Trophoblast cell (in vitro differentiated cells and primary cell): ENCODE measurements at regions not wholly inside any gene's neighbourhood (a gene's known extent, or its start where the extent isn't known, plus 50 kb on each side); places are given as distances from the start of the nearest gene placed in this dataset.

Experiments
- DNase-seq, 2 donors: peaks; one replicate each; pipeline ENCODE4 v3.0.0-alpha.2; 2016
- H2AFZ ChIP-seq: 2 replicates; pipeline ENCODE4 v1.6.1; 2013; ENCODE audit warnings: low read length, moderate library complexity, mild to moderate bottlenecking; ENCODE audit not compliant: insufficient read depth, poor library complexity
- H2AK5ac ChIP-seq: 2 replicates; pipeline ENCODE4 v1.6.1; 2013; ENCODE audit warnings: mild to moderate bottlenecking, low read length
- H2BK120ac ChIP-seq: 2 replicates; pipeline ENCODE4 v1.6.1; 2013; ENCODE audit warnings: low read length, mild to moderate bottlenecking, moderate library complexity; ENCODE audit not compliant: insufficient read depth, poor library complexity
- H2BK12ac ChIP-seq: 2 replicates; pipeline ENCODE4 v1.6.1; 2013; ENCODE audit warnings: mild to moderate bottlenecking, low read length, moderate library complexity
- H2BK5ac ChIP-seq: 2 replicates; pipeline ENCODE4 v1.6.1; 2013; ENCODE audit warnings: low read length, low read depth, moderate library complexity, mild to moderate bottlenecking; ENCODE audit not compliant: poor library complexity
- H3K14ac ChIP-seq: 2 replicates; pipeline ENCODE4 v1.6.1; 2013; ENCODE audit warnings: mild to moderate bottlenecking, low read length
- H3K18ac ChIP-seq: 2 replicates; pipeline ENCODE4 v1.6.1; 2013; ENCODE audit warnings: mild to moderate bottlenecking, low read length
- H3K23ac ChIP-seq: 2 replicates; pipeline ENCODE4 v1.6.1; 2013; ENCODE audit warnings: low read length
- H3K27ac ChIP-seq: 2 replicates; pipeline ENCODE4 v1.5.1; 2013; ENCODE audit warnings: low read depth, mild to moderate bottlenecking, inconsistent platforms, low read length, moderate library complexity
- H3K27me3 ChIP-seq: 2 replicates; pipeline ENCODE4 v1.6.1; 2013; ENCODE audit warnings: inconsistent platforms, mild to moderate bottlenecking, low read length, moderate library complexity; ENCODE audit not compliant: insufficient read depth
- H3K36me3 ChIP-seq, 2 experiments: 1 replicate in 1 of 2; 2 replicates in 1 of 2; pipeline ENCODE4 v1.6.1; 2013; ENCODE audit warnings: low read length in 2 of 2, mild to moderate bottlenecking in 2 of 2, moderate library complexity in 1 of 2; ENCODE audit not compliant: insufficient read depth in 2 of 2, control insufficient read depth in 1 of 2
- H3K4ac ChIP-seq: 2 replicates; pipeline ENCODE4 v1.6.1; 2013; ENCODE audit warnings: low read depth, mild to moderate bottlenecking, low read length, moderate library complexity
- H3K4me1 ChIP-seq, 2 experiments: 1 replicate in 1 of 2; 2 replicates in 1 of 2; pipeline ENCODE4 v1.6.1; 2013; ENCODE audit warnings: low read length in 2 of 2, mild to moderate bottlenecking in 2 of 2, moderate library complexity in 1 of 2; ENCODE audit not compliant: insufficient read depth in 2 of 2, control insufficient read depth in 1 of 2
- H3K4me2 ChIP-seq: 2 replicates; pipeline ENCODE4 v1.6.1; 2013; ENCODE audit warnings: inconsistent platforms, mild to moderate bottlenecking, low read length, moderate library complexity
- H3K4me3 ChIP-seq: 2 replicates; pipeline ENCODE4 v1.5.1; 2013; ENCODE audit warnings: mild to moderate bottlenecking, low read depth, low read length, inconsistent platforms
- H3K79me1 ChIP-seq: one replicate; pipeline ENCODE4 v1.6.1; 2013; ENCODE audit warnings: low read length
- H3K79me2 ChIP-seq: 2 replicates; pipeline ENCODE4 v1.6.1; 2013; ENCODE audit warnings: low read length, mild to moderate bottlenecking; ENCODE audit not compliant: control insufficient read depth, insufficient read depth, poor library complexity
- H3K9ac ChIP-seq: 2 replicates; pipeline ENCODE4 v1.6.1; 2013; ENCODE audit warnings: mild to moderate bottlenecking, low read length
- H3K9me3 ChIP-seq: 2 replicates; pipeline ENCODE4 v1.6.1; 2013; ENCODE audit warnings: low read depth, mild to moderate bottlenecking, control low read depth, inconsistent platforms, low read length; ENCODE audit not compliant: insufficient read depth
- H4K12ac ChIP-seq: 2 replicates; pipeline ENCODE4 v1.6.1; 2013; ENCODE audit warnings: low read depth, mild to moderate bottlenecking, low read length, moderate library complexity
- H4K8ac ChIP-seq: 2 replicates; pipeline ENCODE4 v1.6.1; 2013; ENCODE audit warnings: low read depth, mild to moderate bottlenecking, low read length, moderate library complexity
- H4K91ac ChIP-seq: one replicate; pipeline ENCODE4 v1.6.1; 2013; ENCODE audit warnings: low read depth, mild to moderate bottlenecking, low read length, moderate library complexity
- WGBS: extraction: QIAGEN DNeasy Blood & Tissue Kit; methylation state at CpG from one replicate; pipeline ENCODE4 v1.1.7; 2013; ENCODE audit warnings: missing lambda C conversion rate; ENCODE audit not compliant: insufficient read length, insufficient coverage; ENCODE audit errors: extremely low coverage; 5-methylcytosine and 5-hydroxymethylcytosine counted together

DNA sequence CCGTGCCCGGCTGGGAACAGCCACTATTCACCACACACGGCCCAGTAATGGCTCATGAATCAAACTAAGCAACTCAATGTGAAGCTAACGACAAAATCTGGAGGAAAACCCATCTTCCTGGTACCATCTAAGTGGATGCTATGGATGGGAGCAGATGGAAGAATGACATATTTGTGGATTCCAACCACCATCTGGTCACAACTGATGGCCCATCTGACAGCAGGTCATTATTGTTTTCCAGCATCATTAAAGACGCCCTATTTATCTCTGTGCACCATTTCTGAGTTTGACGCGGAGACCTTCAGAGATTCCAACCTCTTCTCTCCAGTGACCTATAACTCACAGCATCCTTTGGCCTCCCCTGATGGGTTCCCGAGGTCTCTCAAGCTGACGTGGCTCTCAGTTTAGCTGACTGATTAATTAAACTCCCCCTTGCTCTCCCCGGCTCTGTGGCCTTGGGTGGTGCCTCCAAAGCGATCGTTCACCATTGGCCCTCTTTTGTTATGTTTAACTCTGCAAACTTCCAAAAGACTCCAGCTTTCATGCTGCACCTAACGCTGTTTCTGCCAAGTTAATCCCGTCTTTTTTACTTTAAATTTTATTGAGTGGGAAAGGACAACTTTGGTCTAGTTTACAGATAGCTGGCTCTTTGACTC is 1514.4 kb downstream of the BRD1 start:
- WGBS = no CpG with 5 or more reads among the region's 14 CpGs
- Histone ChIP-seq H4K91ac (no peak overlapping the region), H2AK5ac (no peak overlapping the region), H3K23ac (no peak overlapping the region), H2AFZ (no peak overlapping the region), H3K79me1 (no peaks in the 10 kb centered on the region), H4K8ac (no peak overlapping the region), H3K79me2 (no peaks in the 10 kb centered on the region), H2BK5ac (no peak overlapping the region), H3K36me3 (no peaks in the 10 kb centered on the region), H2BK120ac (no peak overlapping the region), H3K4me1 (no peaks in the 10 kb centered on the region), H3K27me3 (no peaks in the 10 kb centered on the region), H3K14ac (no peak overlapping the region), H3K9ac (no peak overlapping the region), H3K4ac (no peak overlapping the region), H2BK12ac (no peak overlapping the region), H3K27ac (no peak overlapping the region), H3K4me3 (no peak overlapping the region), H3K9me3 (peaks cover 2% of the 10 kb centered on the region), H4K12ac (no peak overlapping the region), H3K4me2 (no peak overlapping the region), H3K18ac (no peak overlapping the region)
- no peak for DNase-seq

DNA sequence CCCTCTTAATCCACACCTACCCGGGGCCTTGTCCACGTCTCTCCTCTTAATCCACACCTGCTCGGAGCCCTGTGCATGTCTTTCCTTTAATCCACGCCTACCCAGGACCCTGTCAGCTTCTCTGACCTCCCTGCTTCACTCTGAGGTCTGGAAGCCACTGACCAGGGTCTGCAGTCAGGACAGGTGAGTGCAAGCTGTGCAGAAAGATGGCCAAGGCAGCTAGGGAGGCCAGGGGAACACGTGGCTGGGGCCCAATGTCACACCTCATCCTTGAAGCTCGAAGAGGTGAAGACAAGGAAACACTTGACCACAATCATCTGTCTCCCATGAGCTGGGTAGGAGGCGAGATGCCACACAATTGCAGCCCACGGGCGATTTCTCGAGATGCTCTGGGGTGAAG is 1516.9 kb downstream of the BRD1 start:
- WGBS = no CpG with 5 or more reads among the region's 10 CpGs
- Histone ChIP-seq H3K4ac (no peak overlapping the region), H3K79me2 (no peaks in the 10 kb centered on the region), H3K23ac (no peak overlapping the region), H2AFZ (no peak overlapping the region), H3K27ac (no peak overlapping the region), H3K14ac (no peak overlapping the region), H3K27me3 (no peaks in the 10 kb centered on the region), H3K36me3 (no peaks in the 10 kb centered on the region), H3K4me3 (no peak overlapping the region), H2BK12ac (no peak overlapping the region), H4K8ac (no peak overlapping the region), H4K12ac (no peak overlapping the region), H4K91ac (no peak overlapping the region), H3K18ac (no peak overlapping the region), H3K79me1 (no peaks in the 10 kb centered on the region), H3K4me2 (no peak overlapping the region), H3K4me1 (no peaks in the 10 kb centered on the region), H3K9me3 (peaks cover 2% of the 10 kb centered on the region), H2BK5ac (no peak overlapping the region), H2AK5ac (no peak overlapping the region), H2BK120ac (no peak overlapping the region), H3K9ac (no peak overlapping the region)
- DNase-seq = no peak

DNA sequence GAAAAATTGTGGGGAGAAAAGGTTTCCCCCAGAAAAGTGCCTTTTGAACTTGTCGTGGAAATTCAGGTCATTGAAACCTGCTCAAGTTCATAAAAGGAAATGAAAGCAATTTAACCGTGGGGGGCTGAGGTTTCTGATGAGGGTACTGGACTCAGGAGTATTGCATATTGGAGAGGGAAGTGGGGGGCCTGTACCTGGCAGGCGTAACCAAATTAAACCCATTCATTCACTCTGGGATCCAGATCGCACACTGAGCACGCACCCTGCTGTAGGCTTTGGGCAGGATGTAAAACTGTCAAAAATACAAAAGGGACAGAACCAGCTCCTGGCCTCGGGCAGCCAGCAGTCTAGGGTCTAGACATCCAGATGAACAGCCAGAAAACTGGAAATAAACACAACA is 1517.4 kb downstream of the BRD1 start:
- H3K36me3 ChIP-seq = no peaks in the 10 kb centered on the region
- H3K4me1 ChIP-seq = no peaks in the 10 kb centered on the region
- DNase-seq = no peak
- H2AFZ ChIP-seq = no peak overlapping the region
- no peaks in the 10 kb centered on the region for H3K79me1 ChIP-seq
- no peak overlapping the region for H3K4me3 ChIP-seq
- no peak overlapping the region for H4K91ac ChIP-seq
- H4K8ac ChIP-seq = no peak overlapping the region
- H3K9ac ChIP-seq = no peak overlapping the region
- H2BK5ac ChIP-seq = no peak overlapping the region
- no CpG with 5 or more reads among the region's 6 CpGs for WGBS
- H3K4ac ChIP-seq = no peak overlapping the region
- H3K23ac ChIP-seq = no peak overlapping the region
- no peak overlapping the region for H3K14ac ChIP-seq
- H4K12ac ChIP-seq = no peak overlapping the region
- no peak overlapping the region for H3K4me2 ChIP-seq
- no peak overlapping the region for H2AK5ac ChIP-seq
- H3K27ac ChIP-seq = no peak overlapping the region
- H3K27me3 ChIP-seq = no peaks in the 10 kb centered on the region
- H2BK120ac ChIP-seq = no peak overlapping the region
- H3K18ac ChIP-seq = no peak overlapping the region
- H2BK12ac ChIP-seq = no peak overlapping the region
- no peaks in the 10 kb centered on the region for H3K79me2 ChIP-seq
- peaks cover 2% of the 10 kb centered on the region for H3K9me3 ChIP-seq

DNA sequence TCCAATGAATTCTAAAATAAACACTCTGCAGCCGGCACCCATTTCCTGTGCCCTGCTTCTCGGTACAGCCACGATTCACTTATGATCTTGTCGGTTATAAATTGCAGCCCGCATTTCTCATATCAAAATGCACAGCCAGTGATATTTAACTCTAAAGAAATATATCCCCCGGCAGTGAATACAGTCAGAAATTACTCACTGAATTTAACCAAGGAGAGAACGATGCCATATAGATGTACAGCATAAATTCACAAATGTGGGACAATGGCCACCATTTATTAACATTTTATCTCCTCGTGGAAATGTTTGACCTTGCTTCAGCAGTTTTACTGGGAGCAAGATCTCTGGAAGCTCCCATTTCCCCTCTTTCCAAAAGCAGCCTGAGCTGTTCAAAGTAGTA is 1517.8 kb downstream of the BRD1 start:
- Histone ChIP-seq H3K36me3 (no peaks in the 10 kb centered on the region), H3K9ac (no peak overlapping the region), H3K27me3 (no peaks in the 10 kb centered on the region), H3K79me1 (no peaks in the 10 kb centered on the region), H4K91ac (no peak overlapping the region), H4K12ac (no peak overlapping the region), H2BK120ac (no peak overlapping the region), H2BK5ac (no peak overlapping the region), H3K27ac (no peak overlapping the region), H3K4me2 (no peak overlapping the region), H3K4me1 (no peaks in the 10 kb centered on the region), H3K9me3 (peaks cover 2% of the 10 kb centered on the region), H2BK12ac (no peak overlapping the region), H3K18ac (no peak overlapping the region), H4K8ac (no peak overlapping the region), H3K79me2 (no peaks in the 10 kb centered on the region), H3K23ac (no peak overlapping the region), H3K4ac (no peak overlapping the region), H2AFZ (no peak overlapping the region), H2AK5ac (no peak overlapping the region), H3K4me3 (no peak overlapping the region), H3K14ac (no peak overlapping the region)
- no CpG with 5 or more reads among the region's 8 CpGs for WGBS
- DNase-seq = no peak
